Smooth muscle cell of the brain vasculature (primary cell): ENCODE measurements at regions not wholly inside any gene's neighbourhood (a gene's known extent, or its start where the extent isn't known, plus 50 kb on each side); places are given as distances from the start of the nearest gene placed in this dataset.

Experiments used
- DNase-seq: peaks from one replicate; pipeline ENCODE4 v3.0.0-alpha.2; 2012; ENCODE audit warnings: low read depth, low spot score

DNA sequence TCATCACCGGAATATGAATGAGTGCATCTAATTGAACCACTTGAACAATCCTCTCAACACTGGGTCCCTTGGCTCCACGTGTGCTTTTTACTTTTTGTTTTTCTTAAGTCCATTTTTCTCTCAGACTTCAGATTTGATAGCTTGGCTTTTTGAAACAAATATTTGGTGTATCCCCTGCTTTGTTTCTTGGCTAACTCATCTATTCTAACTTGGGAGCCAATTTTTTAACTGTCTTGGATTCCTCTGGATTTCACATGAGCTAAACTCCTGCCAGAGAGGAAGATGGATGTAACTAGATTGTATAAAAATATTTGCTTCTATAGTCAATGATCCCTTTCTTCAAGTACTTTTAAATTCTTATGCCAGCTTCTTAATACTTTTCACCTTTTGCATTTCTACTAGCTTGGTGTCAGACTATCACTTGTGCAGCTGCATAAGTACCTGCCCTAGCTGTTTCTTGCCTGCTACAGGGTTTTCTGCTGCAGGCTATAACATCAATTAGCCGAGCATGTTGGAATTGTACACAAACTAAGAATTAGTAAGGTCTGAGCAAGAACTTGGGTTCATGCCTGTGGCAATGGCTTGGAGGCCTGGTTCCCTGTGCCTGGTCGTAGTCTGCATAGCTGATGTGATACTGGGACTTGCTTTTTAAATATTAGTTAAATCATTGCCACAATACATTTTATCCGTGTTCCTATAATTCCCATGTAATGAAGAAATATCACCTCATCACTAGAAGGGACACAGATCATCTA is 281.5 kb downstream of the EN1 start:
- no peak for DNase-seq

DNA sequence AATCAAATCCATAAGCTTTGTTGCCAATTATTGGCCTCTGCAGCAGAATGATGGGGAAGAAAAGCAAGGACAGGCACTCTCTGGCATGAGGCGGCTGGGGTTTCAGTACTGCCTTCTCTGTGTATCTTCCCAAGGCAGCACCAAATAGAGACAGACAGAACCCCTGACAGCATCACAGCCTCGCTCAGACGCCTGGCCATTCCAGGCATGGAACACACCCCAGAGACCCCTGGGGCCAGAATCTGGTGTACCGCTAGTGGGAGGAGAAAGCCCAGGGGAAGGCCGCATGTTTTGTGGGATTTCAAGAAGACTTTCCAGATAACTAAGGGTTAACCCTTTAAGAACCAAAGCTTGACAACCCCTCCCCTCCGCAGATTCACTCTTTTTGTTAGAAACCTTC is 282.1 kb downstream of the EN1 start:
- no peak for DNase-seq

DNA sequence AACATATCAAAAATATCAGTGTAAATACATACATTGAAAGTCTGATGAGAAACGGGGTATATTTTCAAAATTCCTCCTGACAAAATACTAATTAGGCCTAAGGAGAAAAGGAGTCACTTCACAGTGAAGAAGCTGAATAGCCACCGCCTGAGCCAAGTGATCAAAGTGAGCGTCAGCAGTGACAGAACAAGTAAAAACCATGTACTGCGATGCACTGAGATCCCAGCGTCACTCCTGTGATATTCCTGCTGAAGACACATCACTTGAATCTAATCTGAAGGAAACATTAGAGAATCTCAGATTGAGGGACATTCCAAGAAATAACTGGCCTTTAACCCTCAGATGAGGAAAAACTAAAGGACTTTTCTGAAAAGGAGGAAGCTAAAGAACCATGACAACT is 285.3 kb downstream of the EN1 start:
- no peak for DNase-seq

DNA sequence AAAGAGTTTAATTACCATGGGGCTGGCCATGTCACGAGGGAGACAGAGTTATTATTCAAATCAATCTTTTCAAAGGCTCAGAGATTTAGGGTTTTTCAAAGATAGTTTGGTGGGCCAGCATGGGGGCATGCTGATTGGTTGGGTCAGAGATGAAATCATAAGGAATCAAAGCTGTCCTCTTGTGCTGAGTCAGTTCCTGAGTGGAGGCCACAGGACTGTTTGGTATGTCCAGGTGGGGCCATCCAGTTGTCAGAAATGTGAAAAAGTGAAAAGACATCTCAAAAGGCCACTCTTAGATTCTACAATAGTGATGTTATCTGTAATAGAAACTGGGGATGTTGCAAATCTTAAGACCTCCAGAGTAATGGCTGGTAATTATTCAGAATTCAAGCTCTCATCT is 288.6 kb downstream of the EN1 start:
- no peak for DNase-seq

DNA sequence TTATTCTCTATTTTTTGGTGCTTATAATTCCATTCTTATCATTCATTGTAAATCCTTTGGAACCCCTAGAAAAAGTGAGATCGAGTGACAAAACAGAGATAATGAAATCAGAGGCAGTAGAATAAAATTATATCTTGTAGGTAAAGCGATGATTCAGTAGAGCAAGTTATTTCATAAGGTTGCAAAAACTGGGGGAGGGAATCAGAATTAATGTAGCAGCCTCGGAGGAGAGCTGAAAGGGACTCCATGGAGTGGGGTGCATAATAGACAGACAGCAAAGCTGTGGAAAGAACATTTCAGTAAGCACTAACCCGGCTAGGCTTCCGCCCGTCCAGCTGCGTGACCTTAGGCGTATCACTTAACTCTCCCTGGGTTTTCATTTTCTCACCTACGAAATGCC is 289.7 kb downstream of the EN1 start:
- no peak for DNase-seq

DNA sequence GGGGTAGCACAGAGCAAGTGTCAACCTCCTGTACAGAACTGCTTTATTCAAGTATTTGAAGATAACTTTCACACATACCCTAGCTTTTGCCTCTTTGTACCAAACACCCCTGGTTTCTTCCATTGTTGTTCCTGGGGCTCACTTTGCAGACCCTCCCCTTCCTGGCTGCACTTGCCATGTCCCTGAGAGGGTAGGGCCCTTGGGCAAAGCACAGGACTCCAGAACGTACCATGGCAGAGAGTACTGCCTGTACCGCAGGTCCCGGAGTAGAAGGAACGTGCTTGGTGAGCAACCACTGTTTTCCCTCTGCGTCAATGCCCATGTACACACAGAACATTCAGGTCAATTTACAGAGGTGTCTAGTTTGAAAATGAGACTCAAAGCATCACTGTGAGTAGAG is 290.4 kb downstream of the EN1 start:
- DNase-seq, result no peak

DNA sequence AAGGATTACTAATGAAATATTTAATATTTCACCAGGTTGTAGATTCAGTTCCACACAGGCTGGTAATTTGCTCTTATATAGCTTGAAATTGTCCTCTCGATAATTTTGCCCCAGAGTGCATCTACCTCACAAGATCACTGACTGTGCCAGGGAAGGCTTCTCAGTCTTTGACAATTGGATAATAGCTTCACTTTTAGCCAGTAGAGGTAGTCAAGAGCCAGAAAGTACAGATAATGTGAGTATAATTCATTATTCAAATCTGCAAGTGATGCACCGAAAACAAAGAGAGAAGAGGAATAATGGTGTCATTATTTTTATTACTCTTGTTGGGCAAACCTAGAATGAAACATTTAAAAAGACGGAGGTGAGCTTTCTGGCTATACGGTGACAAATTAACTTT is 292.8 kb downstream of the EN1 start:
- no peak for DNase-seq

DNA sequence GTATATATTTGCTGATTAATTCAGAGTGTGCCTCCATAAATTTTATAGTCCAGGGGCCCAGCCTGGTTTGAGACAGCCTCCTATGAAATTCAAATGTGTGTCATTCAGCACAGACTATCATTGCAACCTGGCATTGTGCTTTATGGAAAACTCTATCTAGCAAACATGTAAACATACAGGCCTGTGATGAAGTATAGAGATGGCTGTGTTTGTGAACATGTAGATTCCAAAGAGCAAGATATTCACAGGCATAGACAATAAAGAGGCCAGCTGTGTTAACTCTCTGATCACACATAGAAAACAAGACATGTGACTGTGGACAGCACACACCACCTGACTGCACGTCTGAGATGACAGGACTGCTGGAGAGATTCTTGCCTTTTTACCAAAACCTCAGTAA is 297.9 kb downstream of the EN1 start:
- DNase-seq, result no peak

DNA sequence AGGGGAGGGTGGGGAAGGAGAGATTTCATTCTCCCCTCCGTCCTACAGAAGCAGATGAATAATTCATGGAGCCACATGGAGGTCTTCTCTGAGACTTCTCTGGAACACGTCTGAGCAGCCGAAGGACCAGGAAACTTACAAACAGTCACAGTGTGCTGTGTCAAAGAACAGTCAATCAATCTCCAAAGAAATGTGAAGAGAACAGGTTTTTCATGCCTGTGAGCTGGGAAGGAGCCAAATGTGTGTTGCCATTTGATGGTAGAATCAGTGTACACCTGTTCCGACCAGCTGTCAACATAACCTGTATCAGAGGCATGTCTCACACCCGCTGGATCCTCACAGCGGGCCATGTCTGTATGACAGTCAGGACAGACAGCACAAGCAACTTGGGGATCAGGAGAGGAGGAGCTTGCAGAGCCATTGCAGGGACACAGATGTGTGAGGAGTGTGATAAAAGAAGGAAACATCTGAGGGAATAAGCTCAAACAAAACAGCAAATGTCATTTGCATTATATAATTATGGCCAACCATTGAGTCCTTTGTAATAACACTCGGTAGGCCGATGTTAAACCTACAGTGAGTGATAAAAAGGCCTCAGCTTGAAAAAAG is 298.5 kb downstream of the EN1 start:
- no peak for DNase-seq

DNA sequence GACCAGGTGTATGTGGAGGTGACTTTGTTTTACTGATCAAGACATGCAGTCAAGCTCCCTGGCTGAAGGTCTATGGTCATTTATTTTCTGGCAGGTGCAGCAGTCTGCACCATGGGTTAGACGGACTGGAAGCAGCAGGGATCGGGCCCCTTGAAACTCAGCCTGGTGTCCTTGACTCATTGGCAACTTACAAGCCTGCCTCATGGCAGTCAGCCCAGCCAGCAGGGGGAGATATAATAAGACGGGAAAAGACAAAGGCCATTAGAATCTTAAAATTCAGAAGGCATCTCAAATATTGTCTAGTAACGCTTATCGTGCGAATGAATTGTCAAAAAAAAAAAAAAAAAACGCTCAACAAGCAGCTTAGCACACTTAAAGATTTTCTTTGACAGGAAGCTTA is 308.2 kb downstream of the EN1 start:
- DNase-seq, result no peak

DNA sequence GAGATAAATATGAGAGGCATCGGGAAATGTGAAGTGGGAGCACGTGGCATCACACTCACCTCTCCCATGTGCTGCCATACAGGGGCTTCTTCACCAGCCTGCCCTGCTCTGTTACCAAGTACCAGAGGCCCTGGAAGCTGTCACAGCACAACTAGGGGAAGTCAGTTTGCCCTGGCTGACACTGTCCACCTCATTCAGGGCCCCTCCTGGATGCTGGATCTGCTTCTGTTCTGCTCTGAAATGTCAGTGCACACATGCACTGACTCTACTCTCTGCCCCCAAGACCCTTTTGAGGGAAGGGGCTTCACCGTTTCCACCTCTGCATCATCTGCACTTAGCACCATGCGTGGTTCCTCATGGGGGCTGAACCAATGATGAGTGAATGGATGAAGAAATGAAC is 311.1 kb downstream of the EN1 start:
- DNase-seq, result no peak

DNA sequence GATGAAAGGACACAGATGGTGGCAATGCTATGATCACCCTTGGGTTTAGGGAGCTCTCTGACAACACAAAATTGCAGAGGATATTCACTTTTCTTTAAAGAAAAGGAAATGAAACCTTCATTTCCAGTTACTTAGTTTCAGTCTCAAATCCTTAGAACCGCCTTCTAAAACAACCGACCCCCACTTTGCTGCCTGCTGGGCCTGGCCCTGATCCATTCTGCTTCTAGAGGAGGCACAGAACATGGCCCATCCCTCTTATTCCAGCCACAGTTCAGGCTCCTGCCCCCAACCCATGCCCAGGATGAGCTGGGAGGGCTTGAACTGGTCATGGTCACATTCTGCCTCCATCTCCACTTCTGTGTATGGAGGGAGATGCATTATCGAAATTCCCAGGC is 311.6 kb downstream of the EN1 start:
- DNase-seq, result no peak

DNA sequence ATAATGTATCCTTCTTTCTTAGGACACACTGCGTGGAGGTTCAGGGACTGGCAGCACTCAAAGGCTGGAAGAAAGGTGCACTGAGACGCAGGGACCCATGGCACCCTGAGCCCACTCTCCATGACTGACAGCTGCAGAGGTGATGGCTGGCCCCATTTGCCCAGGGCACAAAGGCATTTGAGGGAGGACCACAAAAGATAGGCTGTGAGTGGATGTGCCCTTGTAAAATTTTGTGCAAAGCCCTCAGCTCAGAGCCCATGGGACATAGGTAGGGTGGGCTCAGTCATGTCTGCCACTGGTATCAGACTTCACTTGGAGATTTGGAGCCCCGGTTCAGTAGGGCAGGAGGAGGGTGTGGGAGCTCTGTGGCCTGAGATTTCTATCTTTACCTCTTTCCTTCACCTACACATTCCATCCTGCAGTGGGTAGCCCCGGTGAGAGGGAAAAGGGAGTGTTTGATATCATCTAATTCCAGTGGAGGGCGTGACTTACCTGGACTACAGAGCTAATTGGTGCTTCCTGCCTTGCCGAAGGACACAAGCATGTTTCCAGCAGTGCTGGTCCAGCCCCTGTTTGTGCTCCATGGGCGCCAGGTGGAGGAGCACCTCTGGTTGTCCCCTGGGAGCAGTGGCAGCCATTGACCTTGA is 312.2 kb downstream of the EN1 start:
- no peak for DNase-seq

DNA sequence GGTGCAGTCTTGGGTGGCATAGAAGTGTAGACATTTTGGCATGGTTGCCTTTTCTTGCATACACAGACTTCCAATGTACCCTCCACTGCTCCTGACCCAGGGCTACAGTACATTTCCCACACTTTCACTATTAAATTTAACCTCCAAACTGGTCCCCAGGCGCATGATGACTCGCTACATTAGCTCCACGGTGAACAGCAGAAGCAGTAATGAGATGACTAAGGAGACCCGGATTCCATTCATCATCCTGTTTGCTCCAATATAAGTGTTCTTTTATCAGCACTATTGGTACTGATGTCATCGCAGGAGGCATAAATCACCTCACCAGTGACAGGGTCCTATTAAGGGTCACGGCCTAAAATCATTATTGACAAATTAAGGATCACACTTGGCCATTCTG is 316.5 kb downstream of the EN1 start:
- no peak for DNase-seq

DNA sequence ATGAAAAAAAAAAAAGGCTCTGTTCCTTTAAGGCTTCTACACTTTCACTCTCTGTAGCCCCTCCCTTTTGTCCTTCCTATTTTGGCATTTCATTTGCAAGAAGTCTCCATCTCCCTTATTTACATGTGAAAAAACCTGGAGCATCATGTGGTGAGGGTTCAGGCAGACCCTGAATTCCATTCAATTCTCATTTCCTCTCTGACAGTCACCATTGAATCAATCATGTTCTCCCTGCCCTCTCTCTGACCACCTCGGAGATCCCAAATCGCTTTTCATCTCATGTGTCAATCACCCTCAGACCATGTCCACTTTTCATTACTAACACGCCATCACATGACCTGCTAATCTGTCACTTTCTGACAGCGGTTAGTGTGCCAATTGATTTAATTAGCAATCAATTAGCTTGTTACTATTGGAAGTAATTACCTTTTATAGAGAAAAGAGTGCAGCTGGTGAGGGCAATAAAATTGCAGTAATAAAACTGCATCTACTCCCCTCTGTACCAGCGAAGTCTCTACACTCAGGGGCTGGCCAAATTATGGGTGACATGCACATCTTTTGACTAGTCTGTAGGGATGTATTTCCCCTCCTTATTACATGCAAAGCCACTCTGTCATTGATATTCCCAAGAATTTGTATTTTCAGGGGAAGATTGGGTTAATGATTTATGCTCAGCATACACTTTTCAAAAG is 317.4 kb downstream of the EN1 start:
- DNase-seq, result no peak

DNA sequence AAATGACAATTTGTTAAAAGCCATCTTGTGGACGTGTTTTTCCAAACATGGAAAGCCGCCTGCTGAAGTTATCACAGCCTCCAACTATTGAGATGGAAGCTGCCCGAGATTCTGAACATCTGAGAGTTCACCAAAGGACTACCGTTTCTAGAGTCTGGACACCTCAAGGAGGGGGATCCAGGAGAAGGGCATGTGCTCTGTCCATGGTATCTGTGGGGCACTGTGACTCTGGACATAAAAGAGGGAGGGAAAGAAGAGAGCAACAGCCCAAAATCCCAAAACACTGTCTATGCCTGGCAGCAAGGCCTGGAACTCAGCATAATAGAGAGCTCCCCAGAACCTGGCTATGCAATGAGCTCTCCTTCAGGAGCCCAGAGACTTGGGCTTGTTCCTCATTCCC is 319.9 kb downstream of the EN1 start:
- no peak for DNase-seq

DNA sequence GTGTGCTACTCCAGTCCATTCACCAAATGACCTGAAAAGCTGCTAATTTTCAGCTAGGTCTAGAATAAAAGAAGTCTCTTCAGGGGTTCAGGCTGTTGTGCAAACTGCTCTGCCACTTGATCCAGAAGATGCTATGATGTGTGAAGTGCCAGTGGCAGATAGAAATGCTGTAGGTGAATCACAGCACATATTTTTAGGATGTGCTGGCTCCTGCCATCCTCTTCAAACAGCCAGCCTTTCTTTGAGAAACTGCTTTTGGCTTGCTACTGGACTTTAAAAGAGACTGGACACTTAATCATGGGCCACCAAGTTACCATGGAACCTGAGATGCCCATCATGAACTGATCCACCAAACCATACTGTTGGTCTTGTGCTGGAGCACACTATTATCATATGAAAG is 322.1 kb downstream of the EN1 start:
- DNase-seq, result no peak

DNA sequence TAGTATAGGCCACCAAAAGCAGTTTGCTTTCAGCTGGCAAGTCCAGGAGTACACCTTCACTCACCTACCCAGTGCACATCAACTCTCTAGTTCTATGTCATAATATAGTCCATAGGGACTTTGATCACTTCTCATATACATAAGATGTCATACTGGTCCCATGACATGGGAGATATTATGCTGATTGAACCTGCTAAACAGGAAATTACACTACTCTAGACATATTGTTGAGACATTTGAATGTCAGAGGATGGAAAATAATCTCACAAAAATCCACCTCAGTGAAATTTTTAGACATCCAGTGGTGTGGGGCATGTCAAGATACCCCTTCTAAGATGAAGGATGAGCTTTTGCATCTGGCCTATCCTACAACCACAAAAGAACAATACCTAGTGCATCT is 322.5 kb downstream of the EN1 start:
- no peak for DNase-seq

DNA sequence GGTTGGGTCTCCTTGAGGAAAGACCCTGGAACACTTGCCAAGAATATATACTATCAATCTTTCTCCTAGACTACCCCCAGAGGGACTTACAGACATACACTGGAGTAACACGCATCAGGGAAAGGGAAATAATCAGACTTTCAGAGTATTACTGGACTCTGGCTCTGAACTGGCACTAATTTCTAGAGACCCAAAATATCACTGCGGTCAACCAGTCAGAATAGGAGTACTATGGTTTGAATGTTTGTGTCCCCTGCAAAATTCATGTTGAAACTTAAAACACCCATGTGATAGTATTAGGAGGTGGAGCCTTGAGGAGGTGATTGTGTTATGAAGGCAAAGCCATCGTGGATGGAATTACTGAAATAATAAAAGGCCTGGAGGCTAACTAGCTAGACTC is 323.7 kb downstream of the EN1 start:
- DNase-seq, result no peak

DNA sequence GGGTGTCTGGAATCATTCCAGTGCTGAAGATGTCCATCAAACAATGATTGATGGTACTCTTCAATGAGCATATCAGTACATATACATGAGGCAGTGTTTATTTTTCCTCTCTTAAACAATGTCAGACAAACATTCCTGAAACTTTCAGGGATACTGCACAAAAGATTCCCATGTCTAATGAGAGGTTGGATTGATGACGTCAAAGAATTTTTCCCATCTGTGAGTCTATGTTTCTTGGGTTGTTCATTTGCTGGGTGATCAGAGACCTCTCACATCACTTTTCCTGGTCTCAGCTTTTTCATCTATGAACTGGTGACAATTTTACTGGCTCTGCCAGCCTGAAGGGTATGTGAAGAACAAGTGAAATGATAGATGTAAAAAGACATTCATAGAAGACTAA is 325.5 kb downstream of the EN1 start:
- DNase-seq, result no peak

DNA sequence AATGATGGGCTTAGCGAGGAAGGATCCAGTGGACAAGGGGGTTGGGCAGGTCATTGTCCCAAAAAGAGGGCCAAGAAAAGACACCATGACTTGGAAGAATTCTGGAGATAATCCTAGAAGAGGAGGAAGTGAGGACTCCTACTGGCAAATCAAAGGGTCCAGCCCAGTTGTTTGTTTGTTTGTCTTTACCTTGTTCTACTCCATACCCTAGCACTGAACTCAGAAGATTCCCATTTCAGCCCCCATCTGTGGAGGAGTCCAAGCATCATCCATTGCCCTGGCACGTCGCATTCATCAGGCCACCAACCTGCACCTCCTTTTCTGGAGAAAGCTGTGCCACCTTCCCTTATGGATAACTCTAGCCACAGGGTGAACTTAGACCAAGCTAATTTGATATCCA is 326.2 kb downstream of the EN1 start:
- DNase-seq, result no peak

DNA sequence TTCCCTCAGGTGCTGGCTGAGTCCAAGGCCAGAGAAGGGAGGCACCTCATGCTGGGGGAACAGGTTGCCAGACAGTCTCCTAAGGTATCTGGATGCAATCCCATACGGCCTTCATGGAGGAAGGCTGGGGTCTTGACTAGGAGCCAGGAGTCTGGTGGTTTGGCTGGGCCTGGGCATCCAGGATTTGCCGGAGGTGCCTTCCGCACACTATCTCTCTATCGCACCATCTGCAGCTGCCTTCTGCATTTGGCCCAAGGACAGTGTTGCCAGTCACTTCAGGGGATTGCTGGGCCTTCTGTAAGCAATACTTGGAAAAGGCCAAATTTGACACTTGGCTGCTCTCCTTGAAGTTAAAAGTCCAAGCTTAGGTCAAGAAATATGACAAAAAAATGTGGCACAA is 327.2 kb downstream of the EN1 start:
- no peak for DNase-seq

DNA sequence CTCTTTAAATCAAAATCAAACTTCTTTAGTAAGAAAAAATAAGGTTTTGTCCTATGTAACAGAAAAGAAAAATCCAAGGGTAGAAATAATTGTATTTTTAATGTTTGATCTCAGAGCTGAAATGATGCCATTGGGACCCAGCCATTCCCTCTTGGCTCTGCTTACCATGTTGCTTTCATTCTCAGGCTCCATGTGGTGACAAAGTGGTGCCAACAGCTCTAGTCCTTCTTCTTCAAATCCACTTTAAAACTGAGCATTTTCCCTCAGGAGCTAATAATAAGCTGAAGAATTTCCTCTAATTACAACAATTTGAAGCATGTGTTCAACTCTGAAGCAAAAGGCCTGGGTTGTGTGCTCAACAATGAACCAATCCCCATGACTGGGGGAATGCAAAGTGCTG is 327.9 kb downstream of the EN1 start:
- DNase-seq, result no peak
